ENCODE measurements at regions not wholly inside any gene's neighbourhood (a gene's known extent, or its start where the extent isn't known, plus 50 kb on each side); places are given as distances from the start of the nearest gene placed in this dataset.

GRCh38 chr20:12913781-12914443 is 94.9 kb upstream of the SPTLC3 start:
- TF ChIP-seq CTCF (conservative IDR thresholded peaks at IDR 0.05; ENCODE audit: low read depth) = no peak
- H3K27ac ChIP-seq = no peak overlapping the region
- CTCF ChIA-PET = no interaction called here
- POLR2A ChIA-PET (ENCODE audit: low non-redundant PET) = no interaction called here
- DNase-seq (ENCODE audit: low spot score) = no peak

GRCh38 chr20:12914804-12915203 is 94.0 kb upstream of the SPTLC3 start:
- POLR2A ChIA-PET (ENCODE audit: low non-redundant PET) = no interaction called here
- no peak for DNase-seq (ENCODE audit: low spot score)
- no peak for TF ChIP-seq CTCF (conservative IDR thresholded peaks at IDR 0.05; ENCODE audit: low read depth)
- CTCF ChIA-PET = no interaction called here
- no peak overlapping the region for H3K27ac ChIP-seq

DNA sequence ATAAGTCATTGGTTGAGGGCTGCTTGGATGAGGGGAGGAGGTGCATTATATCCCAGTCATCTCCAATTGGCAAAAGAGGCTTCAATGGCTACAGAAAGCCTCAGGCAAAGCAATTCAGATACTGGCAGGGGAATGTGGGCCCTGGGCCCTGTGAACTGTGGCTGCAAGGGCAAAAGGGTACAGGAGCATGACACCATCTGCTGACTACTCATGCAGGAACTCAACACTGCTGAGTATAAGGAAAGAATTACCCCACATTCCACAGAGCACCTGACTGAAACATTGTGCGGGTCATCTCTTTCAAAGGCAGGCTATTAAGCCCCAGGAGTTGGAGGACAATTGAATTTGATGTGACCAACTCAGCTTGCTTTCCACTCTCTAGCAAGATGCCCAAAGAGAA is 92.1 kb upstream of the SPTLC3 start:
- no peak for TF ChIP-seq CTCF (conservative IDR thresholded peaks at IDR 0.05; ENCODE audit: low read depth)
- no peak overlapping the region for H3K27ac ChIP-seq
- POLR2A ChIA-PET (ENCODE audit: low non-redundant PET) = no interaction called here
- no peak for DNase-seq (ENCODE audit: low spot score)
- CTCF ChIA-PET = interaction anchor here (1.6 kb wide), 1 partner anchor 10 kb away, joined by 4 read pairs; no protein-coding TSS in a partner anchor

DNA sequence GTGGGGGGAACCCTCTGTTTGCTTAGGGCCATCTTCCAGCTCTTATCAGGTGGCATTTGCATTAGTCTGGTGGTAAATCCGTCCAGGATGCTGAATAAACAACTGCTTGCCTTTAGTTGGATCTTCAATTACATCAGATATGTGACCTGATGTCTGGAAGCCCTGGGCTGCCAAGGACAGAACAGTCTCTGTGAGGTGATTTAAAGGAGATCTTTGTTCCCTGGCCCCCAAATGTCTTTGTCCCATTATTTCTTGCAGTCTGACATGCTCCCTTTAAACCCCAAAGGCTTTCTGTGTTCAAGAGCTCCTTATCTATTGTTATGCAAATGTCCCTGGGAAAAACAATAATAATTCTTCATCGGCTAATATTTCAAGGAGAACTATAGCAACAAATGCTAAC is 84.6 kb upstream of the SPTLC3 start:
- no peak for TF ChIP-seq CTCF (conservative IDR thresholded peaks at IDR 0.05; ENCODE audit: low read depth)
- ChIA-PET POLR2A (ENCODE audit: low non-redundant PET) (no interaction called here), CTCF (interaction anchor here (0.8 to 2.3 kb wide), 4 partner anchors 42 to 184 kb away, joined by 4 to 12 read pairs (median 11); no protein-coding TSS in a partner anchor)

DNA sequence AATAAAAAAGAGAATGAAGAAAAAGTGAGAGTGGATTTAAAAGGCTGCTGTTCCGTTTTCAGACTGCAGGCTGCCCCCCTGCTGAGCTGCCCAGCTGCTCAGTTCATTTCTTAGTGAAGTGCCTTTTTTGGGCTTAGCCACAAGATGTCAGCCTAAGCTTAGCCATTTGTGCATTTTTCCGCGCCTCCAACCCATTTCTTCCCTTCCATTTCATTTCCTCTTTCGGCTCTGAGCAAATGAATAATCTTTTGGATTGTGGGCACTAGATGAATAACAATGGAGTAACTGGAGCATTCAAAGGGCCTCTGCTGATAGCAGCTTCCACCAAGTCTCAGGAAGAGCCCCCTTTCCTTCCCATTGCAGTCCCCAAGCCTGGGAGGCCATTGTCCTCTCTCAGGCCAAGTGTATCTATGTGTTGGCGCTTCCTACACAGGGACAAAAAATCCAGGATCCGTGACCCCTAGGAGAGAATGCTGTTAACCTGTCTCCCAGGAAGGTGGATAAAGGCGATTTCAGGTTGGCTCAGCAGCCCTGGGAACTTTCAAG is 83.5 kb upstream of the SPTLC3 start:
- TF ChIP-seq CTCF (conservative IDR thresholded peaks at IDR 0.05; ENCODE audit: low read depth) = peak; percentile 95
- no peak overlapping the region for H3K27ac ChIP-seq
- ChIA-PET POLR2A (ENCODE audit: low non-redundant PET) (no interaction called here), CTCF (interaction anchor here (0.6 to 2.3 kb wide), 10 partner anchors 22 to 847 kb away, joined by 3 to 12 read pairs (median 4); no protein-coding TSS in a partner anchor)
- DNase-seq (ENCODE audit: low spot score) = peak; percentile 86

More for the DNA sequence above, 84.6 kb upstream of the SPTLC3 start:
- no peak for DNase-seq (ENCODE audit: low spot score)
- H3K27ac ChIP-seq = no peak overlapping the region

GRCh38 chr20:12925863-12926793 is 82.6 kb upstream of the SPTLC3 start:
- ChIA-PET POLR2A (ENCODE audit: low non-redundant PET) (no interaction called here), CTCF (interaction anchor here (0.9 to 2.3 kb wide), 4 partner anchors 44 to 602 kb away, joined by 3 to 12 read pairs (median 4); no protein-coding TSS in a partner anchor)
- no peak overlapping the region for H3K27ac ChIP-seq
- DNase-seq (ENCODE audit: low spot score) = no peak
- TF ChIP-seq CTCF (conservative IDR thresholded peaks at IDR 0.05; ENCODE audit: low read depth) = no peak
